Activated CD4-positive, alpha-beta T cell treated with anti-CD3 and anti-CD28 coated beads, Interleukin-2, Interleukin-6, amounts not matched to agents 100 ng/mL and 50 ng/mL, durations not matched to agents 16 hours and 8 hours (primary cell): ENCODE measurements at regions not wholly inside any gene's neighbourhood (a gene's known extent, or its start where the extent isn't known, plus 50 kb on each side); places are given as distances from the start of the nearest gene placed in this dataset.
"Not testable (repeated sequence)": the region's sequence is repeated elsewhere in the genome, so short reads cannot be mapped to it uniquely, and the experiment has no call there.

Source experiments
- DNase-seq: peaks from one replicate; pipeline ENCODE4 v3.0.0-alpha.2; 2020

DNA sequence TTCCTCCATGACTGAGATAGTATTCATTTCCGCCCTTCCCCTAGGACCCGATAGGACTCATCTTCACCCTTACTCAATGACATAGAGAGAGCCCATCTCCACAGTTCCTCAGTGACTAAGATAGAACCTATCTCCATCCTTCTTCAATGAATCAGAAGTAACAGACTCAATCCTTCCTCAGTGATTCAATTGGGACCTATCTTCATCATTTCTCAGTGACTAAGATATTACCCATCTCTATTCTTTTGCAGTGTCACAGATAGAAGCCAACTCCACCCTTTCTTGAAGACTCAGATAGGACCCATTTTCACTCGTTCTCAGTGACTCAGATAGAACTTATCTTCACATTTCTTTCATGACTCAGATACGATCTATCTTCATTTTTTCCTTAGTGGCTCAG lies 164.6 kb downstream of the FBXO4 start:
- DNase-seq, result no peak

DNA sequence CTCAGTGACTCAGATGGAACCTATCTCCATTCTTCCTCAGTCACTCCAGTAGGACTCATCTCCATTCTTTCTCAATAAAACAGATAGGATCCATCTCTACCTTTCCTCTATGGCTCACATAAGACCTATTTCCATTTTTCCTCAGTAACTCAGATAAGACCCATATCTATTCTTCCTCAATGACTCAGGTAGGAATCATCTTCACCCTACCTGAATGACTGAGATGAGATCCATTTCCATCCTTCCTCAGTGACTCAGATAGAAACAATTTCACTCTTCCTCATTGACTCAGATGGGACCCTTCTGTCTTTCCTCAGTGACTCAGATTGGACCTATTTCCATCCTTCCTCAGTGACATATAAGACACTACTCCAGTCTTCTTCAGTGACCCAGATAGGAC lies 165.1 kb downstream of the FBXO4 start:
- DNase-seq, result no peak

DNA sequence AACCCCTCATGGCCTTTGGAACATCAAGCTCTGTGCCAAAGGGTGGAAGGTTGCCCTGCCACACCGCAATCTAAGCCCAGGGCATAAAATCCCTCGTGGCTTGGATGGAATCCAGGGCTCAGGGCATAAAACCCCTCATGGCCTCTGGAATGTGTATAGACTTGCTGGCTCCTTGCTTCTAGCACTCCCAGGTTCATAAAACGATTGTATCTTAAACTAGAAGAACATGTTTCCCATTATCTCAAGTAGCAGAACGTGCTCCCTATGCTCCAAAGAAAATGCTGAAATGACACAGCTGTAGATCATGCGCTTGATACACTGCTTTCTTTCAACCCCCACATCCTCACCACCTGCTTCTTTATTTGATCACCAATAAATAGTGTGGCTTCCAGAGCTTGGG lies 174.8 kb downstream of the FBXO4 start:
- not testable (repeated sequence) for DNase-seq

DNA sequence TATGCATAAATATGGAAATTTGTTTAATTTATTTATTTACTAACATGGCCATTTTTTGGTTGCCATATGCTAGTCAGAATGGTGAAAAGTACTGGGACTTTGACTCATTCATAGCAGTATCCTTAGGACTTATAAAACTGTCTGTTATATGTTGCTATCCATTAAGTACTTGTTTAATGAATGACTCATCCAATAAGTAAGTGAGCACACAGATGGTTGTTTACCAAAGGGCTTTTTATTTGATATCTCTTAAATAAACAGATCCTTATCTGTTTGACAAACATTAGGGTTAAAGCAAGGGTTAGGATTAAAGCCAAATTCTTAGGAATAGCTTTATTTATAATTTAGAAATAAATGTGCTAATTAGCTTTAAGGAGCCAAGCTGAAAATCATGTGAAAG lies 183.4 kb downstream of the FBXO4 start:
- DNase-seq, result no peak

DNA sequence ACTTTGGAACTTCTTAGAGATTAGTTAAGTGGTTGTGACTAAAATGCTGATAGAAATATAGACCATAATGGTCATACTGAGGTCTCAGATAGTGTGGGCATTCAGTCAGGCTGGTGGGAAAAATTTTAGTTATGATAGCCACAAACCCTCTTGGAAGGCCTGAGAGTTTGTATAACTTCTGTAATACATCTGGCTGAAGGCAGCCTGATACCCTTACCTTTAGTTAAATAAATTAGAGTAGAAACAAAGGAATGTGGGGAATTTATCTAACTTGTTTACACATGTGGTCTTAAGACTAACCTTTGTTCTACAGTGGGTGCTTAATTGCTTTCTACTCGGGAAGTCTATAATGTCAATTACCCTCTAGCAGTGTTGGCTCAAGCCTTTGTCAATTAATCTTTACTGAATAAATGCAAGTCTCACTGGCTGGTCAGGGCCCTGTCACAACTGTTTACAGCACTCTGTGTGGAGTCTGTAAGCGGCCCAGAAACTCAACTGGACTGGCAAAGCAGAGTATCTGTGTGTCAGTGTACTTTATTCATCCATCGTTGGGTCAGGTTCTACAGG lies 184.0 kb downstream of the FBXO4 start:
- no peak for DNase-seq

DNA sequence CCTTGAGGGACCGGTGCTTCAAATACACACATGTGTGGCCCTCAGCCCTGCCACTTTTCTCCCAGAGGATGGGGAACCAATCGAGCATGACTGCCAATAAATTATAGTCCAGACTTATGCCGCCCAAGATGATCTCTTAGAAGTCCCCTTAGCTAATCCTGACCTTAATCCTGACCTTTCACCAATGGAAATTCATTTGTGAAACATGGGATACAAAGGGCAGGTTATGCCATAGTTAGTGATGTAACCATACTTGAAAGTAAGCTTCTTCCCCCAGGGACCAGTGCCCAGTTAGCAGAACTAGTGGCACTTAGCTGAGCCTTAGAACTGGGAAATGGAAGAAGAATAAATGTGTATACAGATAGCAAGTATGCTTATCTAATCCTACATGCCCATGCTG lies 190.6 kb downstream of the FBXO4 start:
- not testable (repeated sequence) for DNase-seq

DNA sequence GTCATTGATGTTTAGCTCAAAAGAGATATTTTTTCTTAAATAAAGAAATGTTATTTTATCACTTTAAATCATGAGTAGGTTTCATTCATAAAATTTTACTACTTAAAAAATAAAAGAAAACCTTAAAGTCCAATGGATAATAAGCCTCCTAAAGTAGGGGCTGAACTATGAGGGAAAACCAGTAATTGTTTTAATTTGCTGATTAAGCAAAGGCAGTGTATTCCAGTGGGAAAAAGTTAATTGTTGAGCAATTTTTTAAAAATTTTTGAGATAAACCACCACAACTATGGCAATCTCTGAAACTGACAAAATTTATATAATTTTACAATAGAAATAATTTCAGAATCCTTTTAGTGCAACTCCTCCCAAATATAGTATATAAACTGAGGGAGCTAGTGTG lies 195.0 kb downstream of the FBXO4 start:
- DNase-seq, result no peak

DNA sequence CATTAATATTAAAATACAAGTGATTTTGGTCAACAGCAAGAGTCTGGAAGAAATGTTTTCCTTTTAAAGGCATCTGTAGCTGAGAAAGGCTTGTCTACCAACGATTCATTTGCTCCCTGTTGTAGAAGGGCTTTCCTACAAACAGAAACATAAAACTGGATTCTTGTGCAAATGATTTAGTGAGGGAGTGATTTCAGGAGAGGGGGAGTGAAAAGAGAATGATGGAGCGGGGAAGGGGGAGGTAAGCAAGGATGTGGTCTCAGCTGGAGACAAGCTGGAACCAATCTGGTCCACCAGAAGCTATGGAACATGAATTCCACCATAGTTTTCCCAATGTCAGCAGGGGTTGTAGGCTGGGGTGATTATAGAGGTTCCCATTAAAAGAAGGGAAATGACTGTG lies 196.3 kb downstream of the FBXO4 start:
- no peak for DNase-seq

DNA sequence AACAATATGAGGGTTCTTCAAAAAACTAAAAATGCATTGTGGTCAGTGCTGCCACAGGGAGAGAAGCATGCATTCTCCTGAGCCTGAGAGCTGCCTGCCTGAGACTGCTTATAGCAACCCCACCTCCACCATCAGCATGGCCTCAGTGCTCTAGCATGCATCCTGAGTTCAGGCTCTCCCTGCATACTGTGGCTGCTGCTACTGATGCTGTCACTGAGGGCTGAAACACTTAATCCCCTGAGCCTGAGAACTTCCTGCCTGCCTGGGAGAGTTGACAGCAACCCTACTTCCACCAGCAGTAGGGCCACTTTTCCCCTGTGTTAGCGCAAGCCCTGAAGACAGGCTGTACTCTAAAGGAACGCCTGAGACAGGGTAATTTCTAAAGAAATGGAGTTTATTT lies 206.0 kb downstream of the FBXO4 start:
- no peak for DNase-seq

DNA sequence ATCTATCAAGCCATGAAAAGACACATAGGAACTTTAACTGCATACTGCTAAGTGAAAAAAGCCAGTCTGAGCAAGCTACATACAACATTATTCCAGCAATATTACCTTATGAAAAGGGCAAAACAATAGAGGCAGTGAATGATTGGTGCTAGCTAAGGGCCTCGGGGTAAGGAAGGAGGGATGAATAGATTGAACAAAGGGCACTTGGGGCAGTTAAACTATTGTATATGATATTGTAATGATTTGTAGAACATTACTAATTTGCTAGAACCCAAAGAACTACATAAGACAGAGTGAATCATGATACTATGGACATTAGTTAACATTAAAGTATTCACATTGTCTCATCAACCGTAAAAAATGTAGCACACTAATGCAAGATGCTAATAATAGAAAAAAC lies 218.3 kb downstream of the FBXO4 start:
- DNase-seq, result no peak

DNA sequence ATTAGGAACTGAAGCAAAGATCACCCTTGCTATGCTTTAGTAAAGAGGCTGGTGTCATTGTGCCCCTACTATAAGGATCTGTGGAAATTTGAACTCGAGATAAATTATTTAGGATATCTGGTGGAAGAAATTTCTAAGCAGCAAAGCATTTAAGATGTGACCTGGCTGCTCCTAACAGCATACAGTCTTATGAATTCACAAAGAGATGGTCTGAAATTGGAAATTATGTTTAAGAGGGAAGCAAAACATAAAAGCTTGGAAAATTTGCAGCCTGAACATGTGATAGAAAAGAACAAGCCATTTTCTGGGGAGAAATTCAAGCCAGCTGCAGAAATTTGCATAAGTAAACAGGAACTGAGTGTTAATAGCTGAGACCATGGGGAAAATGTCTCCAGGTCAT lies 223.7 kb downstream of the FBXO4 start:
- no peak for DNase-seq

DNA sequence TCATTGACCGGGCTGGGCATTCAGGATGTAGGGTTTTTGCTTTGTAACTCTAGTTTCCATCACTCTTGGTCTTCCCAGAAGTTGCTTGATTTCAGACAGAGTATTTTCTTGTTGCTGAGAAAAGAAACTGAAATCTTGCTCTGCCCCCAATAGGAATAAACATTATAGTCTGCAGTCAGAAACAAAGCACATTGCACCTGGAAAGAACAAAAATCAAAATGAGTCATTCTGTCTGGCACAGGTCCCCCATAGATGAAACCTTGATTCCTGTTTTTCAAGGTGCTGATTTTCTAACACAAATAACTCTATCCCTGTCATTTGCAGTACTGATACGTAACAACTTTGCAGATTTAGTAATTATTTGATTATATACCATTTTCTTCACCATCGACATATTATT lies 232.1 kb downstream of the FBXO4 start:
- no peak for DNase-seq

DNA sequence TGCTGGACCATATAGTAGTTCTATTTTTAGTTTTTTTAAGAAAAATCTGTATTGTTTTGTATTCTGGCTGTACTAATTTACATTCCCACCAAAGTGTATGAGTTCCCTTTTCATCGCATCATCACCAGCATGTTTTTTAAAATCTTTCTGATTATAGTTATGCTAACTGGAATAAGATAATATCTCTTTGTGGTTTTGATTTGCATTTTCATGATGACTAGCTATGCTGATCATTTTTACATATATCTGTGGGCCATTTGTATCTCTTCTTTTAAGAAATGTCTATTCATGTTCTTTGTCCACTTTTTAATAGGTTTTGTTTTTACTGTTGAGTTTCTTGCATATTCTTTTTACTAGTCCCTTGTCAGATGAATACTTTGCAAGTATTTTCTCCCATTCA lies 238.0 kb downstream of the FBXO4 start:
- no peak for DNase-seq

DNA sequence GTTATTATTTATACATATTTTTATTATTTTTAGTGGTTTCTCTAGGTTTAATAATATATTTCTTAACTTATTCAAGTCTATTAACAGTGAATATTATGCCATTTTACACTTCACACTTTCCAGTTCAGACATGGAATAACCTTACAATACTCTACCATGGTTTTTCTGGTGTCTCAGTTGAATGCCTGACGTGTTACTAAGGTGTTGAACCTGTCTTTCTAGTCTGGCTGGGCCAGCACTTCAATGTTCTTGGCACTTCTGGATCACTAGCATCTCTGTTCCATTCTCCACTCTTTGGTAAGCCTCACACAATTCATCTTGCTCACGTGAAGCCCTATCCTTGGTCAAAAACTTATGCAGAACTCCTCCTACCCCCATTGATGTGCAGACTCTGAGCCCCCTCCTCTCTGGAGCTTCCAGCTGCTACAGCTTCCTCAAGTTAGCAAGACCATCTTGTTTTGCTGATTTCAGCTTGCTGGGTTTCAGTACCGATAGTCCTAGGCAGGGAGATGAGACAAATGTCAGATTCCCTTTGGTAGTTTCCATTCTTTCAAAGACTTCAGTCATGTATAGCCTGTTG lies 243.1 kb downstream of the FBXO4 start:
- DNase-seq, result no peak

DNA sequence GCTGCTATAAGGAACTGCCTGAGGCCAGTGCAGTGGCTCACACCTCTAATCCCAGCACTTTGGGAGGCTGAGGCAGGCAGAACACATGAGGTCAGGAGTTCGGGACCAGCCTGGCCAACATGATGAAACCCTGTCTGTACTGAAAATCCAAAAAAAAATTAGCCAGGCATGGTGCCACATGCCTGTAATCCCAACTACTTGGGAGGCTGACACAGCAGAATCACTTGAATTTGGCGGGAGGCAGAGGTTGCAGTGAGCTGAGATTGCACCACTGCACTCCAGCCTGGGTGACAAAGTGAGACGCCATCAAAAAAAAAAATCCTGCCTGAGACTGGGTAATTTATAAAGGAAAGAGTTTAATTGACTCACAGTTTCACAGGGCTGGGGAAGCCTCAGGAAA lies 247.1 kb upstream of the GHR start:
- not testable (repeated sequence) for DNase-seq

DNA sequence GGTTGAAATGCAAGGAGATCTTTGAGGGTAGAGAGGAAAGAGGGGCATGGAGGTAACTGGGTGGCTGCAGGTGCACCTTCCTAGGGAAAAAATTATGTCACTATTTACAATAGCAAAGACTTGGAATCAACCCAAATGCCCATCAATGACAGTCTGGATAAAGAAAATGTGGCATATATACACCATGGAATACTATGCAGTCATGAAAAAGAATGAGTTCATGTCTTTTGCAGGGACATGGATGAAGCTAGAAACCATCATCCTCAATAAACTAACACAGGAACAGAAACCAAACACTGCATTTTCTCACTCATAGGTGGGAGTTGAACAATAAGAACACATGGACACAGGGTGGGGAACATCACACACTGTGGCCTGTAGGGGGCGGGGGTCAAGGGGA lies 243.4 kb upstream of the GHR start:
- not testable (repeated sequence) for DNase-seq

DNA sequence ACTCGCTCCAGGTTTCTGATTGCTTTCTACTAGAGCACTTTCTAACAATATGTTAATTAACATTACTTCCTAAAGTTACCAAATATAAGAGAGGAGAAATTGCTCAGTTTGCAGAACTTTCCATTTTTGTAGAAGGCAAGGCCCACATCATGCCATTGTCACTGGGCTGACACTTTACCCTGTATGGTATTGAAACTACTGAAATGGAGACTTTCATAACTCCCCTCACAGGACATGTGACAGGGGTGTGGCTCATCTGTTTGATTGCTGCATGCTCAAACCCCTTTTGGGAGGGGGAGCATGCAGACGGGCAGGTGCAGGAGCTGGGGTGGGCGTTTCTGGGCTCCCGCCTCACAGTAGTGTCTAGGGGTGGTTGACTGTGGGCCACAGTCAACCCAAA lies 206.3 kb upstream of the GHR start:
- DNase-seq, result no peak

DNA sequence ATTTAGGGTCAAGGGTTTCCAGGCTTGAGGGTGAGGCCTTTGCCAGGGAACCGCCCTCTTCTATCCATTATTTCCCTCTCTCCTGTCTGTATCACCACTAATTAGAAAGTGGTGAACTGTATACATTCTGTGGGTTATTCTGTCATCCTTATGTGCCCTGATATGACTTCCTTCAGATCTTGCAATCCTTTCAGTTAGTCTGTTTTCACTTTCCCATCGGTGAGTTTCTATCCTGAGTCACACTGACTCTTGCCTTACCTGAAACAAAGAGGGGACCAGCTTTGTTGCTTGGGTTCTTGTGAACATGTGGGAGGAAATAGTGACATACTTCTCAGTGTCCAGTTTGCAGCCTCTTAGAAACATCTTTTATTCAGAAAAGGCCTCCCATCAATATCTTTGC lies 205.4 kb upstream of the GHR start:
- DNase-seq, result no peak

DNA sequence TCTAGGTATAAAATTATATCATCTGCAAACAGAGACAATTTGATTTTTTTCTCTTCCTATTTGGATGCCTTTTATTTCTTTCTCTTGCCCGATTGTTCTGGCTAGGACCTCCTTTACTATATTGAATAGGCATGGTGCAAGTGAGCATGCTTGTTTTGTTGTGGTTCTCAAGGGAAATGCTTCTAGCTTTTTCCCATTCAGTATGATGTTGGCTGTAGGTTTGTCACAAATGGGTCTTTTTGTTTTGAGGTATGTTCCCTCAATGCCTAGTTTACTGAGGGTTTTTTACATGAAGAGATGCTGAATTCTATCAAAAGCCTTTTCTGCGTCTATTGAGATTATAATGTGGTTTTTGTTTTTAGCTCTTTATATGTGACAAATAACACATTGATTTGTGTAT lies 198.2 kb upstream of the GHR start:
- no peak for DNase-seq

DNA sequence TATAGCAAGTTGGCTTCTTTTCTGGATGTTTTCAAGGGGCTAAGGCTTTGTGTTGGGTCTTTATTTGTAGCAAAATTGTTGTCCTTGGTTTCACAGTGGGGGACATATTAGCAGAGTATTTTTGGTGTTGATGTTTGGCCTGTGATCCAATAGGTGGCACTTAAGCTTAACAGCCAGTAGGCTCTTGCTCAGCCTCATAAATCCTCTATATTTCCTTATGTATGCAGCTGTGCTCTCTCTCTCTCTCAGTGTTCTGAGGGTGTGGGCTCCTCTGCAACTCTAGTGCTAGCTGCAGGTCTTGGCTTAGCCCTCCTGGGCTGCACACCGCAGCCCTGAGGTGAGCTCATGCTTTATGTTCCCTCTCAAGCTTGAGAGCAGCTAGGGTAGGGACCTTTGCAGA lies 195.0 kb upstream of the GHR start:
- no peak for DNase-seq

DNA sequence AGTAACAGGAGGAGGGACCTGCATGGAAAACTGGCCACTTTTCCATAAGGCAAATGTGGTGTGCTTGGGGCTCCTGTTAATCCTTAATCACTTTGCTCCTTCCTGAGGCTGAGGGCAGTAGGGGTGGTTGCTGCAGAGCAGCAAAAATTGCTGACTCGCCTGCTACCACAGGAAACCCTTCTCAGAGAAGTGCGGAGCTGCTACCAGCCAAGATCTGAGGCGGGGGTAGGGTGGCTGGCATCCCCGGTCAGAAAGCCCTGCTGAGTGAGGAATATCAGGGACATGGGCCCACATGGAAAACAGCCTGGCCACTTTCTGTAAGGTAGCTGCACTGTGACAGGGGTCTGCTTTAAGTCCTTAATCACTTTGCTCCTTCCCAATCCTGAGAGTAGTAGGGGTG lies 192.4 kb upstream of the GHR start:
- DNase-seq, result no peak

DNA sequence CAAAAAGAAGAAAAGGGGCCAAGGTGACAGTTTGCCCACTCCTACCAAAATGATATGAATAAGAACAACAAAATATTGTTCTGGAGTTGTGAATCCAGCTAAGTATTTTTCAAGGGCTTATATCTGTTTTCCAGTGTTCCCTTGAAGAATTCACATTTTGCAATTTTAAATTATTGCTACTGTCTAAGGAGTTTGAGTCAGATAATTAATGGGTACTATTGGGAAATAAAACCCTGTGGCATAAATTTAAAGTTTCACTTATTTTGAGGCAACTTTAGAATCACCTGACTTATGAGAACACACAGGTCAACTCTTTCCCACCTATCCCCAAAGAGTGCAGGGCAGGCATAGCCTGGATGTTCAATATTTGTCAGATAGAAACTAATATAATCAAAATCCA lies 188.0 kb upstream of the GHR start:
- DNase-seq, result no peak

DNA sequence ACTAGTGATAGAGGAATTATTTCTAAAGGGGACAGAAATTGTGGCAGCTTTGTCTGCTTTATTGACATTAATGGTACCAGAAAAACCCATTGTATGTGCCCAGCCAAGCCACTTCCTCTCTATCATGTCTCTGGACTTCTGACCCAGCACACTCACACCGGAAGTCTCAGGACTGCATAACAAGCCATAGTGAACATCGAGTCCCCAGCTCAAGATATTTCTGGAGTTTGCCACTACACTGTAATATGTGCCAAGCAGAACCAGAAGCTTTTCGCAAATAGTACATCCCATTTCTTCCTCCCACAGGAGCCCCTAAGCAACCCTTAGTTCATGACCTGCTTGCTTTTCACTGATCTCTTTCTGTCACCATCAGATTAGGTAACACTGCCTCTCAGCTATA lies 187.4 kb upstream of the GHR start:
- DNase-seq, result no peak

DNA sequence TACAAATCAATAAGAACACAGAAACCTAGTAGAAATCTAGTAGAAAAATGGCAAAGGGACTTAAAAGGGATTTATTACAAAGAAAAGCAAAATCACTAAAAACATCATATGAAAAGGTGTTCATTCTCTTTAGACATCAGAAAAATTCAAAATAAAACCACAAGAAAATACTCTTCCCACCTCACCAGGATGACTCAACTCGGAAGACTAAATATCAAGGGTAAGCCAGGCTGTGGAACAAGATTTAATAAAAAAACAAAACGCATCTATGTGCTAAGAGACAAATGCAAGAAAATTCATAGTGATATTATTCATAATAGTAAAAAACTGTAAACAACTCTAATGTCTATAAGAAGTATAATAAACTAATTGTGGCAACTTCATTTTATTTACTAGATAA lies 181.6 kb upstream of the GHR start:
- no peak for DNase-seq

DNA sequence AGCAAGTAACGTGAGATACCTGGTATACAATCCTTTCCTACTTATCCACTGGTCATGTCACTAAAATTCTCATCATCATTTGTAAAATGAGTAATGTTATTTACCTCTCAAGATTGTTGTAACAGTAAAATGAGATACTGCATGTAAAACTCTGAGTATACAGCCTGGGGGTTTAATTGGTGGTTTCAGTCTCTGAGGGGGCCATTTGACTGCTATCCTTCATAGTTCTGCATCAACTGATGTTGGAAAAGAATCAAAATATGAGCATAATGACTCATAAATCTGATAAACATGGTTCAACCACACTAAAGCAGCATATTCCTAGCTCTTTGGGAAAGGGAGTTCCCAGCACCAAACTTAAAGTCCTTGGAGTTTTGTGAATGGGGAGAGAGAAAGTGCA lies 181.0 kb upstream of the GHR start:
- DNase-seq, result no peak
